HG02938 (cell line): ENCODE measurements at regions not wholly inside any gene's neighbourhood (a gene's known extent, or its start where the extent isn't known, plus 50 kb on each side); places are given as distances from the start of the nearest gene placed in this dataset.

Source experiments
- ATAC-seq: cut with Tn5 transposase; IDR thresholded peaks from one replicate; pipeline ENCODE4 v1.9.1; 2021; ENCODE audit warnings: mild to moderate bottlenecking, moderate library complexity; ENCODE audit not compliant: unreplicated experiment

DNA sequence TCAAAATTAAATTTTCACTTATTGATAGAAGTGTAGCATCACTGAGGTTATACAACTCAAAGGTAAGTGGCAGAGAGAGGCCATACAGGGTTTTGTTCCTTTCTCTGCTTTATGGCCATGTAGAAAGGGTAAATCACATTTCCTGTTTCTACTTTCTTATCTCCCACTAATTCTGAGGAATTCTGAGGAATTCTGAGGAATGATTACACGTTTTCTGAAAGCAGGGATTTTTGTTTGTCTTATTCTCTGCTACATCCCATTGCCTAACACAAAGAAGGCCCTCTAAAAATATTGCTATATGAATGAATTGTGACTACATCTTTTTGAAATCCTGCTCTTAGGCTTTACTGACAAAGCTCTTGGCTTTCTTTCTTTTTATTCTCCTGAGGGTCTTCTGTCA lies 516.9 kb upstream of the ZNF608 start:
- no peak for ATAC-seq

DNA sequence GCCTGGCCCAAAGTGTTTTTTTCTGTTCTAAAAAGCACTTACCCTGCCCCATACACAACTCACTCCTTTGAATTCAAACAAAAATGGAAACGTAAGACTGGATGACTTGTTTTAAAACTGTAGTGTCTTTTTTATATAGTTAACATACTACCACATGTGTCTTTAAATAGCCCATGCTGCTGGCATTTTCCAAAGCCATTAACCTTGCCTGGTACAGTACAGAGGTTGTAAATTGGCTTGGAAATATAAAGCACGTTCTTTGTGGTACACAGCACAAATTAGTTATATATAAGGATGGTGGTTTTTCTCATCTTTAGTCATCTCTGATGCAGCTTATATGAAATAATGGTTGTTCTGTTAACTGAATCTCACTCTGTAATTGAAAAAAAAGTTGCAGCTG lies 519.7 kb upstream of the ZNF608 start:
- no peak for ATAC-seq

DNA sequence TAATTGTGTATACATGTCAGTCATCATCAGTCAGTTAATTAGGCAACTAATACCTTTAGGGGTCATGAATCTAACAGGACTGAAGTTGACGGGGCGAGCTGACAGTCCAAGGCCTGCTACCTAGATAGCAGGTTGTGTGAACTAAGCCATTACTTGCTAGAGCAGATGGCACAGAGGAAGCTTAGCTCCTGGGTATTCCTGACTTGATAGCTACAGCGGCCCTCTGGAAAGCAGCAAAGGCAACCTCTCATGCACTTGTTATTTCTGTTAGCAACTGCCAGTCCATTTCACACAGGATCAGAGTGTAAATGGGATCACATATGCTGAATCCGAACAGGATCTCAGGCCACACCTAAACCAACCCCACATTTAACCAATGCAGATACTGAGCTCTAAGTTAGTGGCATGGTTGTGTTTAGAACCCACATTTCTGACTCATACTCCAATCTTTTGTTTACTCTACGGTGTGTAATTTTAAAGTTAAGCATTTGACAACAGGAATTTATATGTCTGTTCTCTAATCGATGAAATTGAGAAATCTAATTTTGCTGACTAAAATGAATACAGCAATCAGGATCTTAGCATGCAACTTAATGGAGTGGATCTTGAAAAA lies 521.3 kb upstream of the ZNF608 start:
- ATAC-seq = no peak

DNA sequence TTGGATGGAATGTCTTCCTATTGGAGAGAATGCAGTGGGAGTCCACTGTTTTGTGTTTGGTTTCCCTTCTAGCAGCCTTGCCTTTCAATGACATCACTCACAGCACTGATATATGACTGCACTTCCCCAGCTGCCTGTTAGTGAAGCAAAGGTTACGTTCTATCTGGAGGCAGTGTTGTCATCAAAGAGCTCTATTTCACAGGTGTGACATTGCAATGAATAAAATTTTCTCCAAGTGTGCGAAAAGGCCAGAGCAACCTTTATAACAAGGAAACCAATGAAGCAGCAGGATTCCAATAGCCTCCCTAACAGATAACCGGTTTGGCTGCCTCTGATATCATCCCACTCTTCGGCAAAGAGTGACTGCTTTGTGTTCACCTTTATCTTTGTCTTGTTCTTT lies 523.5 kb upstream of the ZNF608 start:
- no peak for ATAC-seq

DNA sequence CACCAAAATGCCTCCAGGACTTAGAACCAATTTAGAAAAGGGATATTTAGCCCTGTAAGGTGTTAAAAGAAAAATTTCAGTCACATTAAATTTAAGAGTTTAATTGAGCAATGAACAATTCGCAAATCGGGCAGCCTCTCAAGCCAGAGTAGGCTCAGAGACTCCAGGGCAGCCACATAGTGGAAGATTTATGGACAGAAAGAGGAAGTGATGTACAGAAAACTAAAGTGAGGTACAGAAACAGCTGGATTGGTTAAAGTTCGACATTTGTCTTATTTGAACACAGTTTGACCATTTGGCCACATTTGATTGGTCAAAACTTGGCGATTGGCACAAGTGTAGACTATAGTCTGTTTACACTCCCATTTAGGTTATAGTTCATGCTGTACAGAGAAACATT lies 525.9 kb upstream of the ZNF608 start:
- no peak for ATAC-seq

DNA sequence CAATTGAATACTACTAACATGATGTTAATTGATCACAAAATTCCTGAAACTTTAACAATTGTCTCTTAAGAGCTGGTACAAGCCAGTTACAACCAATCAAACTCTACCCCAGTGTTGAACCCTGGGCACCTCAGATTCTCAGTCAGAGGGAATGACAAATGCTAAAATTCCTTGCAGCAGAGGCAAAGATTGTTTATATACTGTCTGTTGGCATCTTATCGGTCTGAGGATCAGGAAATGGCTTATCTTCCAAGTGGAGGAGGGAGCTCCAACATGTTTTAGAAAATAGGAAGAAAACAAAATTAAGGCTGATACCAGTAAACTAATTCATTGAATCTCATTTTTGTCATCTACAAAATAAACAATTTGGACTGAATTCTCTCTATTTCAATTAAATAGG lies 527.8 kb upstream of the ZNF608 start:
- no peak for ATAC-seq

DNA sequence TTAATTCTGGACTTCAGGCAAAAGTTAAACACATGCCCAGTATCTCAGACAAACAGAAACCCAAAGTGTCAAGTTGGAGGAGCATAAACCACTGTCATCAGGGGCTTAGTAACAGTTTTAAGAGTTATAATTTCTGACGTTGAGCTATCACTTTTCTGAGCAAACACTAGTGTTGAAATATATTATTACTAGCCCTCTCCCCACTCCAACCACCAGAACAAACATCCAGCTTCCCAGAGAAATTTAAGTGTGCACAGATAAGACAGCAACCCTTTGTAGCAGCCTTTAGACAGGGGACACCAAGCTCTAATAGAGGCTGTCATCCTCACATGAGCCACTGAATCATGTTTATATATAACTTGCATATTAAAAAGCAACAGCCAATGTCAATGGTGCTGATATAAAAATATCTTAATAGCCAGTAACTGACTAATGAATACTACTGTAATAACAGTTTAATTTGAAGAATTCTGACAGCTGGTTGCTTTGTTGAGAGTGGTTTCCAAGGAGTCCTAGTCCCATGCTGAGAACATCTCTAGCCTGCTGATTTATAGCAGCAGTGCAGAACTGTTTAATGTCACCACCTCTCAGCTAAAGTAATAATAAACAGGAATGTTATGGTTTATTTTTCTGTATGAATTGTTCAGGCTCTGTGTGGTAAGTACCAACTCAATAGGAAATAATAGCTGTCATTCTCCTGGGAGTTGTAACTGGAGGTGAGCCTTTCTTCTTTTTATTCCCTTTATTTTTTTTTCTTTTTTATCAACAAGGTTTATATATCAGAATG lies 528.7 kb upstream of the ZNF608 start:
- ATAC-seq = no peak

DNA sequence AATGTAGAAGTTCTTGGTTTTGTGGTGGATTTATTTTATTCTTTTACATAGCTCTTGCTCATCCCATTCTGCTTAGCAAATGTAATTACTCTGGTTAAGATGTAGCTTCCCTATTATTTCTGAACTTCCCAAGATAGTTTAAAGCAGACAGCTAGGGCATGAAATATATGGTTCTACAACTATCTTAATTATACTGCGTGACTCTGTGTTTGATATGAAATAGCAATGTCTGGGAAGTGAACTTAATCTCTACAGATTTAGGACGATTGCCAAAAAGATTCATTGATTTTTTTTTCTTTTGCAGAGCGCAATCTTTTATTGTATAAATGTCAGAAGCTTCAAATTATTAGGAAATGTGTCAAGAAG lies 529.3 kb upstream of the ZNF608 start:
- ATAC-seq = no peak

DNA sequence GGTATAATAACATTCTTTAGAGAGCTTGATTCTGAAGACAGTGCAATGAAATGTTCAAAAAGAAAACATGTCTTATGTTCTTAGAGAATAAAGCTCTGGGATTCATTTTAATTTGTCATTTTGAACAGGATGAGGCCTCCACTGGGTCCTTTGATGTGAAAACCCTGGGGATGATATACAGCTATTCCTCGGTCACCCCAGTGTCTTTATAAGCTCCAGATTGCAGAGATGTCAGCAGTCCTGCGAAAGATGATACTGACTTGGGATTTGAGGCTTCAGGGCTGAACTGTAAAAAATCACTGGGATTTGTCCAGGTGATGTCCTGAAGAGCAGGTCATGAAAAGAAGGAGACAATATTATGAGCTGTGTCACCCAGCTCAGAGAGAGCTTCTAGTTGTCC lies 529.7 kb upstream of the ZNF608 start:
- no peak for ATAC-seq

DNA sequence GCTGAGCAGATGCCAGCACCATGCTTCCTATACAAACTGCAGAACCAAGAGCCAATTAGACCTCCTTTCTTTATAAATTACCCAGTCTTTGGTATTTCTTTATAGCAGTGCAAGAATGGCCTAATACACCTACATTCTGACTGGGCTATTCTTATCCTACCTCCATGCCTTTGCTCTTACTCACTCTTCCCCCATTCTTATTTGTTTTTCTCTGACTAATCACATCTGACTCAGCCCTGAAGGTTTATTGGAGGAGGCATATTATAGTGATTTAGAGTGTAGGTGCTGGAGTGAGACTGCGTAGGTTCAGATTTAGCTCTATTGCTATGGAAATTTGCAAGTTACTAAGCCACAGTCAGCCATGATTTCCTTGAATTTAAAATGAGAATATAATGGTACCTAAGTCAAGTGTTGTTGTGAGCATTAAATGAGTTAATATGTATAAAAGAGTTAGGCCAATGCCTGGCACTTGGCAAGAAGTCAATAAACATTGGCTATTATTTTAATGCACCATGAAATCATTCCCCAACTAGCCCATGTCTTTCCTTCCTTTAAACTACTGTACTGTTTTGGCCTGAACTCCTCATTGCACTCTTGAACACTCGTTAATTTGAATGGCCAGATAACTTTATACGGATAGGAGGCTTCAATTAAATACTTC lies 531.2 kb upstream of the ZNF608 start:
- ATAC-seq = no peak

DNA sequence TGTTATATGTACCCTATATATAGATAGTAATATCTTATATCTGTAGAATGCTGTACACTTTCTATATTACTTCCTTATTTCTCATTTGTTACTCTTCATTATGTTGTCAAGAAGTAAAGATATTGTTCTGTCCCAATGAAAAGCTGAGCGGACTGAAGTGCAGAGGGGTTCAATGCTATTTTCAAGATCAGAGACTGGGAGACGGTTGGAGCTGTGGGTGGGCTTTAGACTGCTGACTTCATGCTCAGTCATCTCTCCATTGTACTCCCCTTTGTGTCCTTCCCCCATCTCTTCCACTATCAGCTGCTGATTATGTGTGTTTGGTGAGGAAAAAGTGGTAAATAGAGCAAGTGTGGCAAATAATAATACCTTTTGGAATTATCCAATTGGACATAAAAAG lies 532.3 kb upstream of the ZNF608 start:
- ATAC-seq = no peak

DNA sequence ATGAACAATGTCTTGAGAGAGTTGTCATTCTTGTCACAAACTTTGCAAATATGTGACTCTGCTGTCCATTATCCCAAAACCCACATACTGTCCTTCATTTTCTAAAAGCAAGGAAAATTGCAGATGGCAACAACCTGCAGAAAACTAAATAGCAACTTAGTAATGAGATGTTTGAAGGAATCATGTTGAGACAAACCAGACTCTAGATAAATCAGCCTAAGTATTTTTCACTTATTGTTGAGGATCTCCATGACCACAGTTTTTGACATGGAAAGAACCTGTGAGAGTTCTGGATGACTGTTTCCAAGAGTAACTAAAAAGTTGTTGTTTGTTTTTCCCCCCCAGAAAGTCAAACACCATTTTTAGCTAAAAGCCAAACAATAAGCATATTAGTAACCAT lies 535.2 kb upstream of the ZNF608 start:
- no peak for ATAC-seq

DNA sequence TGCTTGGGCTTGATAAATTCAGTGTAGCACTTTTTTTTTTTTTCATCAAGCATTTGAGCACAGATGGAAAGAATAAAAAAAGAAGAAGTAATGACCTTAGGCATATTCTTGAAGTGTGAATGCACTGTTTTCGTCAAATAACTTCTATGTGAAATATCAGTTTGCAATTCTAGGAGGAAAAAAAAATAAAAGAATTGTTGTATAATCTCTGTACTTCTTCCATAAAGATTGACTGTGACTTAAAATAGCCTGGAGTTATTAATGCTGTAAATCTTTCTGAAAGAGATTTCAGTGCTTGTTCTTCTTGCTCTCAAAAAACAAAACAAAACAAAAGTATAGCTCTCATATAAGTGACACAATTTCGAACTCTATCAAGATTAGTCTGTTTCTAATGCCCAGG lies 536.9 kb upstream of the ZNF608 start:
- no peak for ATAC-seq

DNA sequence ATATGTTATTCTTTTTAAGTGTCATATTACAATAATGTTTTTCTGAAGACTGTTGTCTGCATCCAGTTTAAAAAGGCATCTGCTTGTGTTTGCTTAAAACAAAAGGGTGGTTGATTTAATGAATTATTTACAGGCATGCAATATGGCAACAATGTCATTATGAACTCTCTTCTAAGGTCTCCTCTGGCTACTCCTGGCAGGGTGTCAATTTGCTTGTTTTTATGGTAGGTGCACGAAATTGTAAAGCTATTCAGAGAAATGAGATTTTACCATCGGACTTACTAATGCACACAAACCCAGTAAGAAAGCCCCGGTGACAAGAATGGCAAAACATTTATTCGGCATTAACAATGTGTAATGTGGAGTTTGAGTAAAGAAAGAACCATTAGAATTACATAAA lies 539.8 kb upstream of the ZNF608 start:
- no peak for ATAC-seq

DNA sequence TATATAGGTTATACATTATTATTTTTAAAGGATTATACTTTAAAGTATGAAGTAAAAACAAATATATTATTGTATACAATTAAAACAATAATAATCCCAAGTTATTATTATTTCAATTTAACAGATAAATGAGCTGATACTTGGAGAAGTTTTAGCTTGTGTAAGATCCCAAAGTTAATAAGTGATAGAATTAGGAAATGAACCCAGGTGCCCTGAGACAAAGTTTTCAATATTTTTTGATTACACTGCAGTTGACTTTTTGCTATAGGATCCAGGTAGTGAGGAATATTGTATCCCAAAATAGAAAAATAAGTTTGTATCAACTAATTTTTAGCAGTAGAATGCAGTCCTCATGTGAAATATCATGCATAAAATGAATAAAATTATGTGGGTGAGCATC lies 543.2 kb upstream of the ZNF608 start:
- no peak for ATAC-seq

DNA sequence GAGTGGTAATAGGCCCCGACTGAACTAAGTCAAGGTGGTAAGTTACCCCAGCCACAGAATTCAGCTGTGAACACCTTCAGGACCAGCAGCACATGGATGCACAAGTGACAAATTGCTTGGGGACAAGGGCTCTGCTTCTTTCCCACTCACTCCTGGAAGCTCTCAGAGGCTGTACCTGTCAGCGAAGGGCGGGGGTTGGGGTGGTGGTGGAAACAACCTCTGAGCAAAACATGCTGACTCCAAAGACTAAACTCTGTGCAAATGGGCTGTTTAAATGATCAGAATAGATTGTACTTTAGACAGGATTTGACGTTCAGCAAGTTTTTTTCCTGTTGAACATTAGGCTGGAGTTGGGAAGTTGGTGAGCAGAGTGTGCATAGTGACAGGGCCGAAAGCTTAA lies 544.5 kb upstream of the ZNF608 start:
- ATAC-seq = no peak

DNA sequence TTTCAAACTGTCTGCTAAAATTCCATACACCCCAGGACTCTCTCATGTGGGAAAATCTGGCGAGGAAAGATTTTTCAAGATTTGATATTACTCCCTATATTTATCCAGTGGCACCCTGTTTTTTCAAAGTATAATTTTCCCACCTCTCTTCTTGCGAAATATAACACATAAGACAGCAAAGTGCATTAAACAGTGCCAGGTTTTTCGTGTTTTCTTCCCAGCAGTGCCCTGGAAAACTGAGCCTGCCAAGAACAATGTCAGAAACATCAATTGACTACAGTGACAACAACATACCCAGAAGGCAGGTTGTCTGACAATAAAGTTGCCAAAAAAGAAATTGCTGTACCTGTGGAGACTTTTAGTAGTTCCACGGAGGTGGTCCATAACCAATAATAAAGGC lies 545.0 kb upstream of the ZNF608 start:
- no peak for ATAC-seq

DNA sequence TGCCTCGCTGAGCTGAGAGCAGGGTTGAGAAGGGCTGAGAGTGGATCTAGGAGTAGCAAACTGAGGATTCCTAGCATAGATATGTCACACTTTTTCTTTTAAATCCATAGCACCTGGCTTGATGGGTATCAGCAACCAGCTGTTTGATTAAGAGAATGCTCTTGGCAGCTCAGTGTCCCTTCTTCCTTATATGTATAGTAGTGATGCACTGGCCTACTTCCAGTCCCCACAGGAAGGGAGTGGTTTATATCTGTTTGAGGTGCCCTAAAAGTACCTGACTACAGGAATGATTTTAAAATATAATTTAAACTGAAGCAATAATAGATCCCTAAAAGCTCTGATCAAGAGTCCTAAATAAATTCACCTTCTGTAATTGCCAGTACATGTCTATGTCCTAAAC lies 546.8 kb upstream of the ZNF608 start:
- ATAC-seq = no peak

DNA sequence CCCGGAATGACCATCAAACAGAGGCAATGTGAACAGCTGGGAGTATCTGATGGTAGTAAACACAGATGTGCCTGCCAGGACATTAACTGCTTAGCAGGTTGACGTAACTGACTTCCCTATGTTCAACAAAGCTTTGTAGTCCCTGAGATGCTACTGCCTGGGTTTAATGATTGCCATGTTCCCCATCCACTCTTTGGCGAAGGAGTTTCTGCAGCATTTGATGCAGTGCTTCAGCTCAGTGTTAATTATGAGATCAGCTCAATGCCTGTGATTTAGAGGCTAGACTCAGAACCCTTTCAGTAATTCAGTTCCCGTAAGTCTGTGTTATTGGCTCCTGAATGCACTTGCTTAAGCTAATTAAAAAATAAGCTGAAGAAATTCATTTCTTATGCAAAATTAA lies 547.3 kb upstream of the ZNF608 start:
- no peak for ATAC-seq

DNA sequence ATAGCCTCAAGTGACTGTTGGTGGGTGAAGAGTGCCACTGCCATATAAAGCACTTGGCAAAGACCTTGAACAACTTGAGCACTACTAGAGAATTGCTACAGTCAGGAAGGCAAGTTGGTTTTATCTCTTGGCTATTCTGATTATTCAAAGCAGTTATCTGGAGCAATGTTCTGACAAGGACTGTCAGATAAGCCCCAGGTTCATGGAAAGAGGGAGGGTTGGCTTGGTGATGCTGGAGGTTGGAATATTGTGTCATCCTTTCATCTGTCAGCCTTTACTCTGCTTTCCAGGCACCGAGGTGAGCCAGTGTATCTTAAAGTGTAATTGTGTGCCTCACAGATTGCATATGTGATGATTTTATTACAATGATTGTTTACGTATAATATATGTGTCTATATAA lies 548.4 kb upstream of the ZNF608 start:
- ATAC-seq = no peak

DNA sequence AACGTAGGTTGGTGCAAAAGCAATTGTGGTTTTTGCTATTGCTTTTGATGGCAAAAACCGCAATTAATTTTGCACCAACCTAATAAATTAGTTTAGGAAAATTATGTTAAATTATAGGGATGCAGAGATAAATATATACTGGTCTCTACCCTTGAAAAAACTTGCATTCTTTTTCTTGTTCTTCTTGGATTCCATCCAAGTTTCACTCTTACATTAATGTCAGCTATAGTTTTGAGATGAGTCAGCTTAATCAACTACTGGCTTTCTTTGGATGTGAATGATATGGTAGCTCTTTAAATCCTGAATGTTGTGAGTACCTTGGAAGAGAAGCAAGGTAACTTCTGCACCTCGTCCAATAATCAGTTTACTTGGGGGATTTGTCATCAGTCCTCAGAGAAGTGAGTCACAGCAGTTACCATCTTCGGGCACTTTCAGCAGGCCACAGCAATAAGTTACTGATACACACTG lies 549.0 kb upstream of the ZNF608 start:
- no peak for ATAC-seq

DNA sequence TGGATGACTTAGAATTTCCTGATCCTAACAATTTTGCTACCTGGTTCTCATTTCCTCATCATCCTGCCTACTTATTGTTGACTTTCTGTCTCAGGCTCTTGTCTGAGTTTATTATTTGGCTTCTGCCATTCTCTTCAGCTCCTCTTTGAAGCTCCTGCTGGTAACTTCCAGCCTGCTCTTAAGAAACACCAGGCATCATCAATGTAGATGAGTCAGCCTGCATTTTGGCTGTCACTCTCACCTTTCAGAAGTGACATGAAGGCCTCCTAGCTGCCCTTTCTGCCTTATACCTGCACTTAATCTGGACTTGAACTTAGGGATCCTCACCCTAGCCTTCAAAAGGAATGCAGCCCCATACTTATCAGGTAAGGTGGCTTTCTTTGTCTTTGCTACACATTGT lies 551.8 kb upstream of the ZNF608 start:
- no peak for ATAC-seq
